ENCODE measurements at regions not wholly inside any gene's neighbourhood (a gene's known extent, or its start where the extent isn't known, plus 50 kb on each side); places are given as distances from the start of the nearest gene placed in this dataset.

- Histone ChIP-seq H3K9me3 (ENCODE audit: control insufficient read depth, insufficient read depth, low read length) (no peaks in the 10 kb centered on the region), H4K20me1 (ENCODE audit: control insufficient read depth, insufficient read depth, low read depth, low read length) (no peaks in the 10 kb centered on the region), H3K4me1 (ENCODE audit: control insufficient read depth, low read length) (no peaks in the 10 kb centered on the region), H3K79me2 (ENCODE audit: control insufficient read depth, low read length) (no peaks in the 10 kb centered on the region), H3K27me3 (ENCODE audit: control insufficient read depth, low read length) (no peaks in the 10 kb centered on the region), H3K36me3 (ENCODE audit: control insufficient read depth, low read length) (no peaks in the 10 kb centered on the region), H3K9me2 (replicated peaks; ENCODE audit: control insufficient read depth, low read length) (no peaks in the 10 kb centered on the region), H3K27ac (ENCODE audit: low read depth, low read length) (no peak overlapping the region), H3F3A (ENCODE audit: control insufficient read depth, insufficient read depth) (no peaks in the 10 kb centered on the region), H3K4me2 (ENCODE audit: low read length) (no peak overlapping the region), H3K4me3 (ENCODE audit: low read length) (no peak overlapping the region)
- TF ChIP-seq CTCF (IDR thresholded peaks at IDR 0.05; ENCODE audit: low read depth, low read length, poor library complexity, severe bottlenecking), result no peak
- no peak for TF ChIP-seq EZH2phosphoT487 (IDR thresholded peaks at IDR 0.05; ENCODE audit: borderline replicate concordance, low read length)
These were observed 223.6 kb downstream of the GATA3 start for GRCh38 chr10:8278099-8278498.

DNA sequence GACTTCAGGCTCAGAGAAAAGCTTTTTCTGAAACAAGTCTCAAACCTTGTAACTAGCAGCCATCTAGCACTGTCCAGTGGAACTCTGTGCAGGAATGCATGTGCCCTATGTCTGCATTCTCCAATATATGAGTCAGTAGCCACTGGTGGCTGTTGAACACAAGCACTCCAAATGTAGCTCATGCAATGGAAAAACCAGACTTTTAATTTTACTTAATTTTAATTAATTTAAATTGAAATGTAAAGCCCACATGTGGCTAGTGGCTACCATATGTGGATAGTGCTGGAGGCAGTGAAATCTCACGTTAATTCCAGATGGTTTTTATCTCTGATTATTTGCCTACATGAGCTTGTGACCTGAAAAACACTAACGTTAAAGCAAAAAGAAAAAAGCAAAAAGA lies 225.1 kb downstream of the GATA3 start:
- H3K4me1 ChIP-seq (ENCODE audit: control insufficient read depth, low read length), result no peaks in the 10 kb centered on the region
- no peaks in the 10 kb centered on the region for H3K9me3 ChIP-seq (ENCODE audit: control insufficient read depth, insufficient read depth, low read length)
- H3K4me2 ChIP-seq (ENCODE audit: low read length), result no peak overlapping the region
- no peaks in the 10 kb centered on the region for H3K79me2 ChIP-seq (ENCODE audit: control insufficient read depth, low read length)
- no peaks in the 10 kb centered on the region for H3F3A ChIP-seq (ENCODE audit: control insufficient read depth, insufficient read depth)
- H3K4me3 ChIP-seq (ENCODE audit: low read length), result no peak overlapping the region
- H4K20me1 ChIP-seq (ENCODE audit: control insufficient read depth, insufficient read depth, low read depth, low read length), result no peaks in the 10 kb centered on the region
- no peak for TF ChIP-seq CTCF (IDR thresholded peaks at IDR 0.05; ENCODE audit: low read depth, low read length, poor library complexity, severe bottlenecking)
- TF ChIP-seq EZH2phosphoT487 (IDR thresholded peaks at IDR 0.05; ENCODE audit: borderline replicate concordance, low read length), result no peak
- no peaks in the 10 kb centered on the region for H3K36me3 ChIP-seq (ENCODE audit: control insufficient read depth, low read length)
- no peak overlapping the region for H3K27ac ChIP-seq (ENCODE audit: low read depth, low read length)
- no peaks in the 10 kb centered on the region for H3K27me3 ChIP-seq (ENCODE audit: control insufficient read depth, low read length)
- no peaks in the 10 kb centered on the region for H3K9me2 ChIP-seq (replicated peaks; ENCODE audit: control insufficient read depth, low read length)

DNA sequence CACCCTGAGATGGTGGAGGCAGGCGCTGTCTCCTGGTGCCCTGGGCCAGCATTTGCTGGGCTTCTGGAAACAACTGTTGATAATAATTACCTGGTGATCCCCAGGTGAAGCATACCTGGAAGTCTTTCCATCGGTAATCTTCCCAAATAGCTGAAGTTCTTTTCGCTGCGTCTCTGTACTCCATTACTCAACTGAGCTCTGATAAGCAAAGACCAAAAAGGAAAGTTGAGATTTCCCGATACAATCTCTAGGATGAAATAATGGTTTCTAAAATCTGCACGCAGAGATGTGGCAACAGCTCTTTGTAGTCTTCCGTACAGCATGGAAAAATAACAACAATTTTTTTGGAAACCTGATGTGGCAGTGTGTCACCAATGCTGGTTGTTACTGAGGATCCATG lies 226.5 kb downstream of the GATA3 start:
- TF ChIP-seq CTCF (IDR thresholded peaks at IDR 0.05; ENCODE audit: low read depth, low read length, poor library complexity, severe bottlenecking), result no peak
- no peak for TF ChIP-seq EZH2phosphoT487 (IDR thresholded peaks at IDR 0.05; ENCODE audit: borderline replicate concordance, low read length)
- Histone ChIP-seq H3K27me3 (ENCODE audit: control insufficient read depth, low read length) (no peaks in the 10 kb centered on the region), H3K9me2 (replicated peaks; ENCODE audit: control insufficient read depth, low read length) (no peaks in the 10 kb centered on the region), H3K9me3 (ENCODE audit: control insufficient read depth, insufficient read depth, low read length) (no peaks in the 10 kb centered on the region), H4K20me1 (ENCODE audit: control insufficient read depth, insufficient read depth, low read depth, low read length) (no peaks in the 10 kb centered on the region), H3K4me1 (ENCODE audit: control insufficient read depth, low read length) (no peaks in the 10 kb centered on the region), H3F3A (ENCODE audit: control insufficient read depth, insufficient read depth) (no peaks in the 10 kb centered on the region), H3K79me2 (ENCODE audit: control insufficient read depth, low read length) (no peaks in the 10 kb centered on the region), H3K4me2 (ENCODE audit: low read length) (no peak overlapping the region), H3K27ac (ENCODE audit: low read depth, low read length) (no peak overlapping the region), H3K36me3 (ENCODE audit: control insufficient read depth, low read length) (no peaks in the 10 kb centered on the region), H3K4me3 (ENCODE audit: low read length) (no peak overlapping the region)

DNA sequence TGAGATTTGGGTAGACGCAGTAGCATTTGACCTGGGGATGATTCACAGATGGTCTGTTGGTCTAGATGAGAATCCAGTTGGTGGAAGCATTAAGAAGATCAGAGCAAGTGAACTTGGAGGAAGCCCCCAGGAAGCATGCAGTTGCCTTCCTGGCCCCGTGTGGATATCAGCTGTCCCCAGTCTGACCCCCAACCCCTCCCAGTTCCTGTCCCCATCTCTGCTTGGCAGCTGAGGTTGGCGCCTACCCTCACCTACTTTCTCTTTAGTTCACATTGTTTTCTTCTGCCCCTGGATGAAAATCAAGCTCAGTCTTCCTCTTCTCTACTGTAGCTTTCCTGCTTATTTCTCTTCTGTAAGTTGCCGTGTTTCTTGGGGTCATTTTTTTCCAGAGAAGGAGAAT lies 227.9 kb downstream of the GATA3 start:
- no peaks in the 10 kb centered on the region for H3K79me2 ChIP-seq (ENCODE audit: control insufficient read depth, low read length)
- H3K4me2 ChIP-seq (ENCODE audit: low read length), result no peak overlapping the region
- H3K27me3 ChIP-seq (ENCODE audit: control insufficient read depth, low read length), result no peaks in the 10 kb centered on the region
- H3K9me2 ChIP-seq (replicated peaks; ENCODE audit: control insufficient read depth, low read length), result no peaks in the 10 kb centered on the region
- H3K9me3 ChIP-seq (ENCODE audit: control insufficient read depth, insufficient read depth, low read length), result no peaks in the 10 kb centered on the region
- no peaks in the 10 kb centered on the region for H3F3A ChIP-seq (ENCODE audit: control insufficient read depth, insufficient read depth)
- H4K20me1 ChIP-seq (ENCODE audit: control insufficient read depth, insufficient read depth, low read depth, low read length), result no peaks in the 10 kb centered on the region
- H3K36me3 ChIP-seq (ENCODE audit: control insufficient read depth, low read length), result no peaks in the 10 kb centered on the region
- no peak overlapping the region for H3K4me3 ChIP-seq (ENCODE audit: low read length)
- H3K27ac ChIP-seq (ENCODE audit: low read depth, low read length), result no peak overlapping the region
- no peaks in the 10 kb centered on the region for H3K4me1 ChIP-seq (ENCODE audit: control insufficient read depth, low read length)
- TF ChIP-seq EZH2phosphoT487 (IDR thresholded peaks at IDR 0.05; ENCODE audit: borderline replicate concordance, low read length) (no peak), CTCF (IDR thresholded peaks at IDR 0.05; ENCODE audit: low read depth, low read length, poor library complexity, severe bottlenecking) (no peak)

All from DOHH2 (cell line).